HepG2 (cell line): ENCODE measurements at regions not wholly inside any gene's neighbourhood (a gene's known extent, or its start where the extent isn't known, plus 50 kb on each side); places are given as distances from the start of the nearest gene placed in this dataset.

Experiments
- ATAC-seq: fragments of 200-7000 bp; cut with Tn5 transposase; 3 replicates; pipeline ENCODE4 v1.9.1; 2020; ENCODE audit warnings: mild to moderate bottlenecking, moderate library complexity
- BruUV-seq: library from RNA; stranded (reverse); fragments of 400-500 nt; replicated peaks from 2 replicates; lab custom pipeline; 2021; lab: Mats Ljungman, UMichigan
- CTCF ChIA-PET: fragments of 300-600 bp; formaldehyde crosslinking; extraction: SDS; loops from one replicate; lab custom pipeline; 2021; ENCODE audit warnings: low total read pairs, inconsistent platforms, low intra/inter-chr PET ratio; lab: Yijun Ruan, JAX
- POLR2A ChIA-PET: fragments of 350-600 bp; sonication (Branson Sonifier 250); formaldehyde crosslinking; loops from one replicate; lab custom pipeline; 2020; ENCODE audit warnings: antibody characterized with exemption, inconsistent platforms; lab: Yijun Ruan, JAX
- DNase-seq: peaks from one replicate; pipeline ENCODE4 v3.0.0-alpha.2; 2015; ENCODE audit warnings: low spot score
- FAIRE-seq: peaks from 3 replicates; lab custom pipeline; 2011; peaks lifted over from hg19 to GRCh38; lab: Jason Lieb, UNC
- H2AFZ ChIP-seq: one replicate; pipeline ENCODE4 v1.6.1; 2011; ENCODE audit warnings: low read length, inconsistent platforms
- H3K27ac ChIP-seq: fragments of 300-600 bp; 3 replicates; pipeline ENCODE4 v1.8.0; 2011; ENCODE audit warnings: mixed run types, mild to moderate bottlenecking, mixed read lengths, low read length, inconsistent platforms; ENCODE audit not compliant: insufficient read depth; ENCODE audit errors: extremely low read length
- H3K27me3 ChIP-seq, 2 experiments: fragments of 200-600 bp in 1 of 2; 2 replicates in 1 of 2; 3 replicates in 1 of 2; pipeline versions ENCODE4 v1.6.0 to v1.8.0; 2011; ENCODE audit warnings: low read length in 2 of 2, mild to moderate bottlenecking in 2 of 2, moderate library complexity in 2 of 2, inconsistent platforms in 1 of 2; ENCODE audit not compliant: insufficient read depth in 2 of 2, control insufficient read depth in 1 of 2
- H3K36me3 ChIP-seq, 2 experiments: fragments of 200-600 bp in 1 of 2; replicated peaks in 1 of 2; 2 replicates in 1 of 2; 3 replicates in 1 of 2; pipeline versions ENCODE4 v1.5.1 to v1.8.0; 2011; ENCODE audit warnings: low read length in 2 of 2, inconsistent platforms in 1 of 2; ENCODE audit not compliant: insufficient read depth in 2 of 2, control insufficient read depth in 1 of 2
- H3K4me1 ChIP-seq: 2 replicates; pipeline ENCODE4 v1.5.1; 2012; ENCODE audit warnings: low read length, inconsistent platforms; ENCODE audit not compliant: insufficient read depth
- H3K4me2 ChIP-seq: 2 replicates; pipeline ENCODE4 v1.6.0; 2011; ENCODE audit warnings: low read depth, low read length, inconsistent platforms
- H3K4me3 ChIP-seq, 3 experiments: fragments of 200-600 bp in 1 of 3; sonication (generic), shearing (Covaris generic) in 1 of 3; replicated peaks in 1 of 3; 2 replicates each; pipeline ENCODE4 v1.5.1; 2011 to 2016; ENCODE audit warnings: low read length in 3 of 3, inconsistent platforms in 2 of 3, low read depth in 2 of 3, mild to moderate bottlenecking in 2 of 3, control low read depth in 1 of 3, mixed read lengths in 1 of 3; ENCODE audit not compliant: insufficient read depth in 1 of 3
- H3K79me2 ChIP-seq: one replicate; pipeline ENCODE4 v1.6.1; 2011; ENCODE audit warnings: low read length, inconsistent platforms; ENCODE audit not compliant: insufficient read depth
- H3K9ac ChIP-seq: 2 replicates; pipeline ENCODE4 v1.6.0; 2011; ENCODE audit warnings: mild to moderate bottlenecking, low read depth, low read length, inconsistent platforms; ENCODE audit not compliant: insufficient read depth
- H3K9me3 ChIP-seq: 2 replicates; pipeline ENCODE4 v1.5.1; 2012; ENCODE audit warnings: mild to moderate bottlenecking, low read length
- H4K20me1 ChIP-seq: 2 replicates; pipeline ENCODE4 v1.6.0; 2011; ENCODE audit warnings: inconsistent platforms, mild to moderate bottlenecking, low read length, moderate library complexity; ENCODE audit not compliant: insufficient read depth
- AGO1 ChIP-seq: fragments of 200-400 bp; formaldehyde crosslinking; IDR thresholded peaks from 2 replicates; pipeline ENCODE4 v1.6.1; 2017; ENCODE audit warnings: mild to moderate bottlenecking, low read depth, low read length, moderate library complexity; ENCODE audit not compliant: poor library complexity, severe bottlenecking
- BCL6 ChIP-seq: IDR thresholded peaks from 2 replicates; pipeline ENCODE4 v1.6.1; 2016; ENCODE audit warnings: missing genetic modification reagents, missing compliant biosample characterization
- CHCHD3 ChIP-seq: sonication (generic); formaldehyde crosslinking; IDR thresholded peaks from 2 replicates; pipeline ENCODE4 v1.8.0; 2022; ENCODE audit warnings: mild to moderate bottlenecking, missing genetic modification reagents, moderate library complexity
- FOXO1 ChIP-seq: sonication (generic); formaldehyde crosslinking; IDR thresholded peaks from 2 replicates; pipeline ENCODE4 v1.4.0; 2020; ENCODE audit warnings: missing genetic modification reagents
- KDM2A ChIP-seq: sonication (generic); formaldehyde crosslinking; IDR thresholded peaks from 2 replicates; pipeline ENCODE4 v1.4.0; 2020; ENCODE audit warnings: low read depth, missing genetic modification reagents, borderline replicate concordance
- MBD4 ChIP-seq: IDR thresholded peaks from 2 replicates; pipeline ENCODE4 v1.6.1; 2012; ENCODE audit warnings: low read length, inconsistent platforms, borderline replicate concordance
- PRMT3 ChIP-seq: sonication (generic); formaldehyde crosslinking; IDR thresholded peaks from 2 replicates; pipeline ENCODE4 v1.8.1; 2022; ENCODE audit warnings: low read depth, mild to moderate bottlenecking, moderate library complexity, missing genetic modification reagents, borderline replicate concordance
- TARDBP ChIP-seq: sonication (generic); formaldehyde crosslinking; IDR thresholded peaks from 2 replicates; pipeline ENCODE4 v1.8.0; 2022; ENCODE audit warnings: mild to moderate bottlenecking, missing genetic modification reagents
- ZNF605 ChIP-seq: sonication (generic); formaldehyde crosslinking; IDR thresholded peaks from 2 replicates; pipeline ENCODE4 v1.8.0; 2022; ENCODE audit warnings: mild to moderate bottlenecking, missing genetic modification reagents
- WGBS: methylation state at CpG from one replicate; pipeline ENCODE4 v1.1.6; 2017; ENCODE audit warnings: low lambda C conversion rate; 5-methylcytosine and 5-hydroxymethylcytosine counted together
- in situ Hi-C: cut with HindIII; loops from 2 replicates; pipeline ENCODE4 v1.10.0; 2017; ENCODE audit warnings: low pct_unique_long_range_greater_than_20kb; ENCODE audit not compliant: extremely low pct_ligation_motif_present
- intact Hi-C: fragments of 100-400 bp; cut with micrococcal nuclease; formaldehyde crosslinking; loops from one replicate; pipeline ENCODE4 v1.10.0; 2022; ENCODE audit not compliant: unreplicated experiment
- TF ChIP-seq, protein P1 (sequence below): sonication (generic); formaldehyde crosslinking; IDR thresholded peaks from 2 replicates; pipeline ENCODE4 v1.4.0; 2020; ENCODE audit warnings: missing genetic modification reagents

DNA sequence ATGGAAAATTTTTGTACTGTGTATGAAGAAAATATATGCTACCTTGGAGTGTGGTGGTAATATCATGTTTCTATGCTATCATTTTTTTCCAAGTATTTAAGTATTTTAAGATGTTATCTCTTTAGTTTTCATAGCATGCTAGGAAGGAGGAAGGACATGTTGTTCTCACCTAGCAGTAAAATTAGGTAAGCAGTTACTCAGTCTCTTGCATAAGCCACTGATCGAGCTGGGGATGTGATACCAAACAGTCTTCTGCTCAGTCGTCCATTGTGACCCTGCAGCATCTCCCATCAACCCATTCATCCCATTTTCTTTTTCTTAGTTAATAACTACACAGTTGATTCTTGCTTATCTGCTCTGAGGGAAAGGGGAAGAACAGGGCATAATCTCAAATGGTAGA, 130.6 kb downstream of the KLF5 start:
- H3K4me2 ChIP-seq, result no peak overlapping the region
- intact Hi-C loops, result no loop called here
- peaks cover 7% of the 10 kb centered on the region; the same call in 1 of the 2 replicates for H3K4me1 ChIP-seq
- ChIA-PET CTCF (no interaction called here), POLR2A (no interaction called here)
- no peaks in the 10 kb centered on the region for H3K9me3 ChIP-seq
- no peaks in the 10 kb centered on the region for H4K20me1 ChIP-seq
- H3K27me3 ChIP-seq, result no peaks in the 10 kb centered on the region
- DNase-seq (no peak), FAIRE-seq (no peak), ATAC-seq (no peak)
- H3K27ac ChIP-seq, result no peak overlapping the region
- H3K9ac ChIP-seq, result no peak overlapping the region
- no TSS peak for BruUV-seq
- in situ Hi-C loops, result no loop called here
- no peak overlapping the region for H3K4me3 ChIP-seq
- 8% methylated on average over 2 of the region's 2 CpGs for WGBS
- TF ChIP-seq PRMT3 (CRISPR knock-in tag), result no peak
- TF ChIP-seq AGO1, result no peak
- no peaks in the 10 kb centered on the region for H3K36me3 ChIP-seq
- H2AFZ ChIP-seq, result no peak overlapping the region
- no peaks in the 10 kb centered on the region for H3K79me2 ChIP-seq

- ChIA-PET CTCF (no interaction called here), POLR2A (no interaction called here)
- H3K27ac ChIP-seq, result no peak overlapping the region
- H3K9ac ChIP-seq, result no peak overlapping the region
- 68% methylated on average over 4 of the region's 4 CpGs for WGBS
- H3K36me3 ChIP-seq, result no peaks in the 10 kb centered on the region
- H2AFZ ChIP-seq, result no peak overlapping the region
- in situ Hi-C loops (no loop called here), intact Hi-C loops (no loop called here)
- no peaks in the 10 kb centered on the region for H3K79me2 ChIP-seq
- no peaks in the 10 kb centered on the region for H3K4me1 ChIP-seq
- no peak for TF ChIP-seq TARDBP (CRISPR knock-in tag)
- TF ChIP-seq KDM2A, result no peak
- no peak for TF ChIP-seq MBD4
- no peak for TF ChIP-seq BCL6
- TF ChIP-seq, protein P1, sequence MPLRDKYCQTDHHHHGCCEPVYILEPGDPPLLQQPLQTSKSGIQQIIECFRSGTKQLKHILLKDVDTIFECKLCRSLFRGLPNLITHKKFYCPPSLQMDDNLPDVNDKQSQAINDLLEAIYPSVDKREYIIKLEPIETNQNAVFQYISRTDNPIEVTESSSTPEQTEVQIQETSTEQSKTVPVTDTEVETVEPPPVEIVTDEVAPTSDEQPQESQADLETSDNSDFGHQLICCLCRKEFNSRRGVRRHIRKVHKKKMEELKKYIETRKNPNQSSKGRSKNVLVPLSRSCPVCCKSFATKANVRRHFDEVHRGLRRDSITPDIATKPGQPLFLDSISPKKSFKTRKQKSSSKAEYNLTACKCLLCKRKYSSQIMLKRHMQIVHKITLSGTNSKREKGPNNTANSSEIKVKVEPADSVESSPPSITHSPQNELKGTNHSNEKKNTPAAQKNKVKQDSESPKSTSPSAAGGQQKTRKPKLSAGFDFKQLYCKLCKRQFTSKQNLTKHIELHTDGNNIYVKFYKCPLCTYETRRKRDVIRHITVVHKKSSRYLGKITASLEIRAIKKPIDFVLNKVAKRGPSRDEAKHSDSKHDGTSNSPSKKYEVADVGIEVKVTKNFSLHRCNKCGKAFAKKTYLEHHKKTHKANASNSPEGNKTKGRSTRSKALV (CRISPR knock-in tag), result no peak
- no peak for TF ChIP-seq CHCHD3 (CRISPR knock-in tag)
- TF ChIP-seq ZNF605, result no peak
- no peak for TF ChIP-seq FOXO1
- H4K20me1 ChIP-seq, result no peaks in the 10 kb centered on the region
- no peak overlapping the region for H3K4me2 ChIP-seq
- BruUV-seq, result no TSS peak
- H3K4me3 ChIP-seq, result no peak overlapping the region
- H3K27me3 ChIP-seq, result no peaks in the 10 kb centered on the region
- no peaks in the 10 kb centered on the region for H3K9me3 ChIP-seq
- no peak for FAIRE-seq
- no peak for ATAC-seq
- DNase-seq, result no peak
These were observed 128.3 kb downstream of the KLF5 start for GRCh38 chr13:73187106-73187505.
